ENCODE measurements at regions not wholly inside any gene's neighbourhood (a gene's known extent, or its start where the extent isn't known, plus 50 kb on each side); places are given as distances from the start of the nearest gene placed in this dataset.

GRCh38 chr16:66115373-66115772 lies 251.1 kb upstream of the CDH5 start:
- Histone ChIP-seq H3K4me2 (ENCODE audit: extremely low read depth, insufficient read depth, low read length) (no peak overlapping the region), H3K9ac (ENCODE audit: insufficient read depth, low read length) (no peak overlapping the region), H3K79me2 (ENCODE audit: control insufficient read depth, insufficient read depth, low read length) (no peaks in the 10 kb centered on the region), H3K27me3 (ENCODE audit: control insufficient read depth, insufficient read depth, low read length) (no peaks in the 10 kb centered on the region), H3K36me3 (ENCODE audit: control insufficient read depth, insufficient read depth, low read length) (no peaks in the 10 kb centered on the region), H3K27ac (ENCODE audit: insufficient read depth, low read length) (no peak overlapping the region), H3K4me3 (replicated peaks in 1 of 4; ENCODE audit: control extremely low read depth in 1 of 4, insufficient read depth in 1 of 4, low read depth in 3 of 4, low read length in 4 of 4) (no peak overlapping the region), H4K20me1 (ENCODE audit: control insufficient read depth, extremely low read depth, insufficient read depth, low read length) (no peaks in the 10 kb centered on the region), H2AFZ (ENCODE audit: low read length) (no peak overlapping the region), H3K9me3 (ENCODE audit: control insufficient read depth, insufficient read depth, low read depth, low read length) (no peaks in the 10 kb centered on the region), H3K4me1 (ENCODE audit: control insufficient read depth, extremely low read depth, insufficient read depth, low read length) (peaks cover 7% of the 10 kb centered on the region)
- TF ChIP-seq CTCF (conservative IDR thresholded peaks at IDR 0.05 in 1 of 2, IDR thresholded peaks at IDR 0.05 in 1 of 2; ENCODE audit: low read depth in 1 of 2, low read length in 2 of 2) (no peak), EZH2 (IDR thresholded peaks at IDR 0.05; ENCODE audit: low read length, missing control alignments) (no peak)
- DNase-seq (ENCODE audit: low read depth in 2 of 2) = no peak

- Histone ChIP-seq H3K4me1 (ENCODE audit: control insufficient read depth, extremely low read depth, insufficient read depth, low read length) (peaks cover 8% of the 10 kb centered on the region), H3K4me2 (ENCODE audit: extremely low read depth, insufficient read depth, low read length) (no peak overlapping the region), H3K4me3 (replicated peaks in 1 of 4; ENCODE audit: control extremely low read depth in 1 of 4, insufficient read depth in 1 of 4, low read depth in 3 of 4, low read length in 4 of 4) (no peak overlapping the region), H4K20me1 (ENCODE audit: control insufficient read depth, extremely low read depth, insufficient read depth, low read length) (no peaks in the 10 kb centered on the region), H3K9me3 (ENCODE audit: control insufficient read depth, insufficient read depth, low read depth, low read length) (no peaks in the 10 kb centered on the region), H3K27me3 (ENCODE audit: control insufficient read depth, insufficient read depth, low read length) (no peaks in the 10 kb centered on the region), H3K79me2 (ENCODE audit: control insufficient read depth, insufficient read depth, low read length) (no peaks in the 10 kb centered on the region), H3K9ac (ENCODE audit: insufficient read depth, low read length) (no peak overlapping the region), H2AFZ (ENCODE audit: low read length) (no peak overlapping the region), H3K36me3 (ENCODE audit: control insufficient read depth, insufficient read depth, low read length) (no peaks in the 10 kb centered on the region), H3K27ac (ENCODE audit: insufficient read depth, low read length) (no peak overlapping the region)
- TF ChIP-seq EZH2 (IDR thresholded peaks at IDR 0.05; ENCODE audit: low read length, missing control alignments) (no peak), CTCF (conservative IDR thresholded peaks at IDR 0.05 in 1 of 2, IDR thresholded peaks at IDR 0.05 in 1 of 2; ENCODE audit: low read depth in 1 of 2, low read length in 2 of 2) (no peak)
- no peak for DNase-seq (ENCODE audit: low read depth in 2 of 2)
Observed at GRCh38 chr16:66113223-66113622, 253.3 kb upstream of the CDH5 start.

- H3K4me2 ChIP-seq (ENCODE audit: extremely low read depth, insufficient read depth, low read length) = no peak overlapping the region
- DNase-seq (ENCODE audit: low read depth in 2 of 2) = no peak
- H3K79me2 ChIP-seq (ENCODE audit: control insufficient read depth, insufficient read depth, low read length) = no peaks in the 10 kb centered on the region
- TF ChIP-seq CTCF (conservative IDR thresholded peaks at IDR 0.05 in 1 of 2, IDR thresholded peaks at IDR 0.05 in 1 of 2; ENCODE audit: low read depth in 1 of 2, low read length in 2 of 2) (no peak), EZH2 (IDR thresholded peaks at IDR 0.05; ENCODE audit: low read length, missing control alignments) (no peak)
- no peak overlapping the region for H3K4me3 ChIP-seq (replicated peaks in 1 of 4; ENCODE audit: control extremely low read depth in 1 of 4, insufficient read depth in 1 of 4, low read depth in 3 of 4, low read length in 4 of 4)
- H3K27ac ChIP-seq (ENCODE audit: insufficient read depth, low read length) = no peak overlapping the region
- H4K20me1 ChIP-seq (ENCODE audit: control insufficient read depth, extremely low read depth, insufficient read depth, low read length) = no peaks in the 10 kb centered on the region
- H3K9me3 ChIP-seq (ENCODE audit: control insufficient read depth, insufficient read depth, low read depth, low read length) = no peaks in the 10 kb centered on the region
- no peaks in the 10 kb centered on the region for H3K36me3 ChIP-seq (ENCODE audit: control insufficient read depth, insufficient read depth, low read length)
- H3K9ac ChIP-seq (ENCODE audit: insufficient read depth, low read length) = no peak overlapping the region
- H3K27me3 ChIP-seq (ENCODE audit: control insufficient read depth, insufficient read depth, low read length) = no peaks in the 10 kb centered on the region
- H2AFZ ChIP-seq (ENCODE audit: low read length) = no peak overlapping the region
- H3K4me1 ChIP-seq (ENCODE audit: control insufficient read depth, extremely low read depth, insufficient read depth, low read length) = peaks cover 7% of the 10 kb centered on the region
Observed at GRCh38 chr16:66109677-66110076, 256.8 kb upstream of the CDH5 start.
